HCT116 (cell line): ENCODE measurements at regions not wholly inside any gene's neighbourhood (a gene's known extent, or its start where the extent isn't known, plus 50 kb on each side); places are given as distances from the start of the nearest gene placed in this dataset.

Source experiments
- ATAC-seq: fragments of 200-7000 bp; cut with Tn5 transposase; 2 replicates; pipeline ENCODE4 v1.9.1; 2020; ENCODE audit warnings: mild to moderate bottlenecking, moderate library complexity
- BruUV-seq: library from RNA; stranded (reverse); fragments of 400-500 nt; replicated peaks from 2 replicates; lab custom pipeline; 2021; lab: Mats Ljungman, UMichigan
- CTCF ChIA-PET: fragments of 300-600 bp; sonication (Branson Sonifier 250); formaldehyde crosslinking; loops from one replicate; lab custom pipeline; 2021; ENCODE audit warnings: antibody characterized with exemption; lab: Charles Lee
- POLR2A ChIA-PET: fragments of 300-600, 350-600 bp; sonication (Branson Sonifier 250); formaldehyde crosslinking; loops from one replicate; lab custom pipeline; 2021; ENCODE audit warnings: antibody characterized with exemption; lab: Charles Lee
- RAD21 ChIA-PET, 2 experiments: fragments of 300-600 bp; sonication (Branson Sonifier 250); formaldehyde crosslinking; loops; one replicate each; lab custom pipeline; 2023; ENCODE audit warnings: low total read pairs in 2 of 2; ENCODE audit not compliant: uncharacterized antibody in 2 of 2, unreplicated experiment in 2 of 2, low non-redundant PET in 1 of 2; lab: Charles Lee
- DNase-seq: peaks from one replicate; pipeline ENCODE4 v3.0.0-alpha.2; 2010; ENCODE audit warnings: low read depth, low spot score
- H2AFZ ChIP-seq: fragments of 200-600 bp; shearing (Covaris generic), sonication (generic); 2 replicates; pipeline ENCODE4 v1.6.1; 2017; ENCODE audit warnings: low read depth, mixed run types, mixed read lengths, antibody characterized with exemption, low read length; ENCODE audit not compliant: poor library complexity, severe bottlenecking
- H3K27ac ChIP-seq: 2 replicates; pipeline ENCODE4 v1.5.1; 2012; ENCODE audit warnings: low read depth, low read length
- H3K27me3 ChIP-seq: fragments of 200-600 bp; sonication (generic); 2 replicates; pipeline ENCODE4 v1.6.1; 2016; ENCODE audit warnings: mixed run types, low read length, mixed read lengths; ENCODE audit not compliant: insufficient read depth
- H3K36me3 ChIP-seq, 2 experiments: fragments of 200-500 bp in 1 of 2; fragments of 200-600 bp in 1 of 2; sonication (Bioruptor generic) in 1 of 2; sonication (generic) in 1 of 2; 2 replicates each; pipeline versions ENCODE4 v1.5.1 to v1.6.1; 2014 to 2016; ENCODE audit warnings: low read length in 2 of 2, inconsistent platforms in 1 of 2, mixed read lengths in 1 of 2, mixed run types in 1 of 2; ENCODE audit not compliant: insufficient read depth in 2 of 2, control insufficient read depth in 1 of 2
- H3K4me1 ChIP-seq, 2 experiments: fragments of 200-600 bp in 1 of 2; sonication (generic) in 1 of 2; 2 replicates each; pipeline versions ENCODE4 v1.5.1 to v1.6.1; 2012 to 2017; ENCODE audit warnings: low read length in 2 of 2, inconsistent platforms in 1 of 2, mild to moderate bottlenecking in 1 of 2, mixed read lengths in 1 of 2, mixed run types in 1 of 2, moderate library complexity in 1 of 2; ENCODE audit not compliant: insufficient read depth in 2 of 2, control insufficient read depth in 1 of 2
- H3K4me2 ChIP-seq: fragments of 200-600 bp; sonication (generic); 2 replicates; pipeline ENCODE4 v1.6.1; 2017; ENCODE audit warnings: mixed run types, low read length, mixed read lengths
- H3K4me3 ChIP-seq, 2 experiments: fragments of 200-600 bp in 1 of 2; sonication (generic) in 1 of 2; replicated peaks in 1 of 2; 2 replicates each; pipeline ENCODE4 v1.5.1; 2011 to 2016; ENCODE audit warnings: low read length in 2 of 2, control low read depth in 1 of 2, low read depth in 1 of 2, mild to moderate bottlenecking in 1 of 2, mixed read lengths in 1 of 2, mixed run types in 1 of 2
- H3K79me2 ChIP-seq: fragments of 200-600 bp; sonication (generic); 2 replicates; pipeline ENCODE4 v1.6.1; 2017; ENCODE audit warnings: mild to moderate bottlenecking, mixed run types, low read length, moderate library complexity, mixed read lengths; ENCODE audit not compliant: insufficient read depth
- H3K9ac ChIP-seq: fragments of 200-600 bp; sonication (generic); 2 replicates; pipeline ENCODE4 v1.6.1; 2016; ENCODE audit warnings: low read length, mixed read lengths
- H3K9me2 ChIP-seq: fragments of 200-600 bp; sonication (generic), shearing (Covaris generic); 2 replicates; pipeline ENCODE4 v1.6.1; 2017; ENCODE audit warnings: mixed run types, mild to moderate bottlenecking, moderate library complexity; ENCODE audit not compliant: insufficient read depth
- H3K9me3 ChIP-seq, 2 experiments: fragments of 200-500 bp in 1 of 2; fragments of 200-600 bp in 1 of 2; sonication (Bioruptor generic) in 1 of 2; sonication (generic) in 1 of 2; 2 replicates each; pipeline ENCODE4 v1.6.1; 2014 to 2017; ENCODE audit warnings: low read length in 2 of 2, mixed read lengths in 2 of 2, inconsistent platforms in 1 of 2, low read depth in 1 of 2, mild to moderate bottlenecking in 1 of 2, mixed run types in 1 of 2, moderate library complexity in 1 of 2; ENCODE audit not compliant: control insufficient read depth in 1 of 2, insufficient read depth in 1 of 2
- H4K20me1 ChIP-seq: fragments of 200-600 bp; sonication (generic), shearing (Covaris generic); 2 replicates; pipeline ENCODE4 v1.6.1; 2017; ENCODE audit warnings: mixed run types, mild to moderate bottlenecking, moderate library complexity; ENCODE audit not compliant: insufficient read depth
- EZH2phosphoT487 ChIP-seq: fragments of 200-600 bp; IDR thresholded peaks from 2 replicates; pipeline ENCODE4 v1.6.1; 2018; ENCODE audit warnings: antibody characterized with exemption, borderline replicate concordance
- JUND ChIP-seq: IDR thresholded peaks from 2 replicates; pipeline ENCODE4 v1.6.1; 2012
- SIN3A ChIP-seq: IDR thresholded peaks from 2 replicates; pipeline ENCODE4 v1.6.1; 2012; ENCODE audit warnings: low read depth
- intact Hi-C: fragments of 100-400 bp; cut with micrococcal nuclease; formaldehyde crosslinking; loops from 2 replicates; pipeline ENCODE4 v1.10.0; 2022

GRCh38 chr5:175257847-175258194 is 186.2 kb downstream of the DRD1 start:
- no peaks in the 10 kb centered on the region for H3K27me3 ChIP-seq
- no peak overlapping the region for H3K4me2 ChIP-seq
- H3K27ac ChIP-seq: no peak overlapping the region
- H3K9ac ChIP-seq: no peak overlapping the region
- no peaks in the 10 kb centered on the region for H3K79me2 ChIP-seq
- H4K20me1 ChIP-seq: no peaks in the 10 kb centered on the region
- no peak overlapping the region for H2AFZ ChIP-seq
- no TSS peak for BruUV-seq
- ChIA-PET POLR2A (no interaction called here), RAD21 (no interaction called here), CTCF (no interaction called here)
- no peak overlapping the region for H3K4me3 ChIP-seq
- no peak for TF ChIP-seq SIN3A
- H3K9me2 ChIP-seq: no peaks in the 10 kb centered on the region
- intact Hi-C loops: no loop called here
- DNase-seq (no peak), ATAC-seq (peak; percentile 59)
- H3K9me3 ChIP-seq: no peaks in the 10 kb centered on the region
- H3K36me3 ChIP-seq: no peaks in the 10 kb centered on the region
- peaks cover 18 to 32% of the 10 kb centered on the region in 2 experiments for H3K4me1 ChIP-seq

DNA sequence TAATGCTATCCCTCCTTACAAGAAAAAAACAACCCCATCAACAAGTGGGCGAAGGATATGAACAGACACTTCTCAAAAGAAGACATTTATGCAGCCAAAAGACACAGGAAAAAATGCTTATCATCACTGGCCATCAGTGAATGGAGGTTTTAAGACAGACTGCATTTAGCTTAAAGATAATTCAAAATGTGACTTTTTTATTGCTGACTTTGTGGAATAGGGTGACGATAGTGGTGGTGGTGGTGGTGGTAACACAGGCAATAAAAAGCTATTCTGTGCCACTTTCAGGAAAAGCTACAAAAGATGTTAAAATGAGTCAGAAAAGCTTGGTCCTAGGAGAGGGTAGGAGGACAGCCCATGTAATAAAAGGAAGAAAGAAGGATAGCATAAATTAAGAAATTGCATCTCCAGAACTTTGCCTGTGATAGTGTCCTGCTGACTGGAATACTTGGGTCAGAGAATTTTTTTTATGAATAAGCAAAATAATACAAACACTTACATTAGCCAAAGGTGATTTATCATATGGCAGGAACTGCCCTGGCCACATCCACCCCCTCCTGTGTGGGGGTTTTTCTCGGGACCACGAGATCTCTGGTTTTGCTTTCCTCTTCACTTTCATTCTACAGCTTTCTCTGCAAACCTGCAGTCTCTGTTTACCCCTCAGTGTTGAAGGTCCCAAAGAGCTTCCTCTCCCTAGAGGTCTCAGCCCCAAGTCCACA is 186.7 kb downstream of the DRD1 start:
- ATAC-seq (no peak), DNase-seq (no peak)
- H3K36me3 ChIP-seq: no peaks in the 10 kb centered on the region
- H3K4me3 ChIP-seq: no peak overlapping the region
- no peak overlapping the region for H3K9ac ChIP-seq
- H3K4me2 ChIP-seq: no peak overlapping the region
- TF ChIP-seq EZH2phosphoT487 (no peak), JUND (no peak)
- CTCF ChIA-PET: no interaction called here
- POLR2A ChIA-PET: no interaction called here
- no peaks in the 10 kb centered on the region for H3K9me2 ChIP-seq
- RAD21 ChIA-PET: no interaction called here
- no peaks in the 10 kb centered on the region for H3K9me3 ChIP-seq
- H3K27me3 ChIP-seq: no peaks in the 10 kb centered on the region
- no peaks in the 10 kb centered on the region for H4K20me1 ChIP-seq
- peaks cover 22 to 38% of the 10 kb centered on the region in 2 experiments for H3K4me1 ChIP-seq
- no peak overlapping the region for H3K27ac ChIP-seq
- intact Hi-C loops: no loop called here
- H2AFZ ChIP-seq: no peak overlapping the region
- H3K79me2 ChIP-seq: no peaks in the 10 kb centered on the region
- BruUV-seq: no TSS peak
